SW480 (cell line): ENCODE measurements at regions not wholly inside any gene's neighbourhood (a gene's known extent, or its start where the extent isn't known, plus 50 kb on each side); places are given as distances from the start of the nearest gene placed in this dataset.
"Not testable (repeated sequence)": the region's sequence is repeated elsewhere in the genome, so short reads cannot be mapped to it uniquely, and the experiment has no call there.

Source experiments
- DNase-seq: peaks from one replicate; pipeline ENCODE4 v3.0.0-alpha.2; 2016; ENCODE audit warnings: low spot score

DNA sequence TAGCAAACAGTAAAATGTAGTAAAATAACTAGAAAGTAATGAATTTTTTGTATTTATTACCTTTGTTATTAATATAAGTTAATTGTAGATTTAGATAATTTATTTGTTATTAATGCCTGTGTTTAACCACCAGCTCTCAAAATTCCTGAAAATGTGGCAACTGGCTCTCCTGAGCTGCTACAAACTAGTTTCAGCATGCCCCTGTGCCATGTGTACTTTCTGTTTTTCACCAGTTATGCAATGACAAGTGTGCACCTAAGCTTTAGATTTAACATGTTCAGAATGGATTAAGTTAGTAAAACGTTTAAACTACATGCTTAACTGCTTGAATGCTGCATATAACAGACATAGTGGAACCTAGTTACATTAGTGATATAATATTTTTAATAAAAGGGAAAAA lies 88.1 kb downstream of the POSTN start:
- no peak for DNase-seq

DNA sequence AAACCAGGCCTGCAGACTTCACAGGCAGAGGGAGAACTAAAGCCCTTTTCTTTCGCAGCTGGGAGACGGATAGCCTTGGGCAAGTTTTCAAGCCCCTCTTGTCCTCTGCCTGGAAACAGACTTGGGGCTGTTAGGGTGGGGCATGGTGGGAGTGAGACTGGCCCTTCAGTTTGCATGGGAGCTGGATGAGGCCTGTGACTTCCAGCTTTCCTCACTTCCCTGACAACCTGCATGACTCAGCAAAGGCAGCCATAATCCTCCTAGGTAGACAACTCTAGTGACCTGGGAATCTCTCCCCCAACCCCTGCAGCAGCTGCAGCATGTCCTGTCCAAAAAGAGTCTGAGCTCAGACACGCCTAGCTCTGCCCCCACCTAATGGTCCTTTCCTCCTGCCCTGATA lies 93.0 kb downstream of the POSTN start:
- no peak for DNase-seq

GRCh38 chr13:37504251-37504650 lies 94.3 kb downstream of the POSTN start:
- no peak for DNase-seq

DNA sequence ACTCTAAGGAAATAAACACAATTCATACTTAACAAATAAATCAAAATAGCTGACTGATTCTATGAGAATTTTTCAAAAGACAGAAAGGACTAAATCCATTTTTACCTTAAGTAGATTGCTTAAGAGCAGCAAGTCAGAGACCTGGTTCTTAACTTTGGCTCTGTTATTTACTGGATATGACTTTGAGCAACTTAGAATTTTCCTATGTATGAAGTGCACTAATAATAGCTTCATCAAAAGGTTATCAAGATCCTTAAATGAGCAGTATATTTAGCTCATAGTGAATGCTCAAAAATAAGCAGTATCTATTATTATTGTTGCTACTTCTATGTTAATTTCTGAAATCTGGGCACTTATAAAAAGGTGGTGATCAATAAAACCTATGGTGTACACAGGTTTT lies 95.3 kb downstream of the POSTN start:
- DNase-seq = no peak

GRCh38 chr13:37502303-37502993 lies 96.1 kb downstream of the POSTN start:
- DNase-seq = not testable (repeated sequence)

DNA sequence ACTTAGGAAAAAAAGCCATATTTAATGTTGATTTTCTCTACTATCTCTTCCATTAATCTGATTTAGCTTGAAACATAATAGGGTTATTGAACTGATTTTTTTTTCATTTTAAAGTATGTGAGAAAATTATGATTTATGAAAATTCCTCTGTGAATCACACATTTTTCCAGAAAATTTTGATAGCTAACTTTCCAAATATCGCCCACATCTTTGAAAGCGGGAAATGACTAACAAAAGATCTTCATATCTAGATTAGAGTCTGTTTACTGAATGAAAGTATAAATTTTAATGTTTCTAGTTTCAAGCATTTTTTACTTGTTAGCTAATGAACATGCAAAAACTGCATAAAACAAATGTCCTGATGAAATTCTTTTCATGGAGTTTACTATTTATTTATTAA lies 97.4 kb downstream of the POSTN start:
- DNase-seq = no peak

DNA sequence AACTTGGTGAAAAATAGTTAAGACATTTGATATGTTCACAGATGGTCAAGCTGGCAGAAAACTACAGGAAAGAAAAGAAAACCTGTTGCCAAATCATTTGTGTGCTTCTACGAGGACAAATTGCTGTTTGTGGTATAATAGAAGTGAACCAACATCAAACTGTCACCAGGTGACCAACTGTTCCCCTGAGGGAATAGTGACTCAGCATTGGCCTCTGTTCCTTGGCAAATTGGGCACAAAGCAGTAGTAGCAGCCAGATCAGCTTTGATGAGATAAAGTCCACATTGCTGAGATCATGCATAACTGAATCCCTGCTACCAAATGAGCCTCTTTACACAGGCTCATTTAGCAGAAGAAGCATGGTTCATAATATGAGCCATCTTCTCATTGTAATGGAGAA lies 103.5 kb downstream of the POSTN start:
- peak; percentile 27 for DNase-seq

DNA sequence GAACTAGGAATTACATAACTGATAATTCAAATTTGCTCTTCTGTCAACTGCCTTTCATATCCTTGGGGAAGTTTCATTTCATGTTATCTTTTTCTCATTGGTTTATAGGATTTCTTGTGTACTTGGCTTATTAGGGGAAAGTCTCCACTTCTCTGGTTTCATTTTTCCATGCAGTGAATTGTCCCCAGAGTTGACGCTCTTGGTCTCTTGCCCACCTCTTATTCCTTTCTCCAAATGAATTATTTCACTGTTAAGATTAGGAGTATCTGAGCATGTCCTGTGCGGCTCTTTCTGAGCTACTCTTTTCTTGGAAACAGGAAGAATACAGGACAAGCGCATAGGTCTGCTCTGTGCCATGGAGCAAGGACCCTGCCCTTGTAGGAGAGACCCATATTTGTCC lies 104.8 kb downstream of the POSTN start:
- DNase-seq = no peak

DNA sequence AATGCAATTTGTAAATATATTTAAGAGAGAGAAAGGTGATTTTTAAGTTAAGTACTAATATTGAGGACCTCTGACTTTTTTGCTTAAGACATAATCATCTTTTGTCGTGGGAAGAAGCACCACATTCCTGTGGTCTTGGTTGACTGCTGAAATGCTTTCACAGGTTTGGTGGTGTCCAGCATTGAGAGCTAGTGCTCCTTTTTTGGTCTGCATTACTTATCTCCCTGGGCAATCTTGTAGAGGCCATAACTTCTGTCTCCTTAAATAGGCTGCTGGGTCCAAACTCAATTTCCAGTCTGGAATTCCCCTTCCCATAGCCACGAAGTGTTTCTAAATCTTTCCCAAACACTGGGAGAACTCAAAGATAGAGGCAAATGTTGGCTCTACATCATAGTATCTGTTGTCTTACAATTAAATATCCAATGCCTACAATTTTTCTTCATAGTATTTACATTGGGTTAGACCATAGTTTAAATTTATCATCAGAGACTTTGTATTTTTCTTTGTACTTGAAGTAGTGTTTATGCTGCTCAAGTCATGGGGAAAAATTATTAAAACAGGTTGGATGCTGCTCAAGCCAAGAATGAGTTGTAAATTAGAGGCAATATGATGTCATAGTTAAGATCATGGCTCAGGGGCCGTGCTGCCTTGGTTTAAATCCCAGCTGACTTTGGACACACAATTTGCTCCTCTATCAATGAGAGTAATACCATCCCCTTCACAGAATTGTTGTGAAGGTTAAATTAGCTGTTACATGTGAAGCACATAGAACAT lies 105.6 kb downstream of the POSTN start:
- DNase-seq = no peak

DNA sequence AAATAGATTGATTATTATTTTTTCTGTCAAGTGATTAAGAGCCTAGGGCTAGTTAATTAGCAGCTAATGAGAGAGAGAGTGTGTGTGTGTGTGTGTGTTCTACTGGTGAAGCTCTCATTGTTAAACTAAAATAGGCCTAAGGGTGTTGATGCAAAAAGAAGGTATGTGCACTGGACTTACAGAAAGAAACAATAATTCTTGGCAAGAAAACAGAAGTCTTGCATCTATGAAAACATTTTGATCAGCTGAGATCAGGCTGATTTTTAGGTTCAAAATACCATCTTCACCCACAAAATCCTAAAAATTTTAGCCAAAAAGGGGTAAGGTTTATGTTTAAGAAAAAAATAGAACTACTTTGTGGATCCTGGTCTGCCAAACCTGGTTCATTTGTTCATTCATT lies 106.5 kb downstream of the POSTN start:
- no peak for DNase-seq

DNA sequence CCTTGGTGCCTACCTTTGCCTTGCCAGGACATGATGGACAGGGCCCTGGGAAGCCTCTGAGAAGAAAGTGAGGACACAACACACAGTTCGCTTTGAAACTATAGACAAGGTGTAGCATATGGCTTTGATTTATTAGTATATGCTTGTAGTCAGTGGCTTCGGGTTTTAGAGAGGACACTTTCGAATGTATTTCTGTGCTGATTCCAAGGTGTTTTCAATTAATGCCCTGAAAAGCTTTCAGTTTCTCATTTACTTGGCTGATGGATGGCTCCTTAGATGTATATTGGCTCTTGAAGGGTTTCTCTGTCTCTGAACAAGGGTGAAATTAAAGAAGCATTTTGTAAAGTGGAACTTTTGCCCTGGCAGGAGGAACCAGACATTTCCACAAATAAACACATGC lies 106.9 kb downstream of the POSTN start:
- no peak for DNase-seq

DNA sequence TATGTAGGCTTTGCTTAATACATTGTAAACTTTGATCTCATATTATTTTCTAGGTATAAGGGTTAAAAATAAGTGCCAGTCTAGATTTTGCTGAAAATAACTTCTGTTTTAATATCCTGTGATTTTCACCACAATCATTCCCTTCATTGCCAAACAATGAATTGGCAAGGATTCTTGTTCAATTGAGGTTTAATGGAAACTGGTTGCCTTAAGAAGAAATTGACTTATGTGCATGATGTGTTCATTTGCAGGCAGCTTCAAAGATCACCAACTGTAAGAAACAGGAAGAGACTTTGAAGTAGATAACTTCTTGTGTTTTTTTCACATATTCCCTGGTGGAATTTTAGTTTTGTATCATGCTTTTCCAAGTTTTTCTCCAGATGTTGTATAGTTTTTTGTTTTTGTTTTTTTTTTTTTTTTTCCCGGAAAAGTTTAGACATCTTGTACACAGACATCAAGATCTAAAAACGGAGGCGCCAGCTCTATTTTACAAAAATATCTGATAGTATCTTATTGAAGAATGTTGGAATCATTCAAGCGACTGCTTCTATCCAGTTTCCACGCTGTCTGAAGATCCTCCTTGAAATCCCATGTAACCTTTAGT lies 108.3 kb downstream of the POSTN start:
- no peak for DNase-seq

GRCh38 chr13:37488726-37489125 lies 109.8 kb downstream of the POSTN start:
- DNase-seq = no peak

- DNase-seq = no peak
These were observed 112.3 kb downstream of the POSTN start for GRCh38 chr13:37486171-37486681.

- DNase-seq = no peak
These were observed 112.8 kb downstream of the POSTN start for GRCh38 chr13:37485756-37486155.

DNA sequence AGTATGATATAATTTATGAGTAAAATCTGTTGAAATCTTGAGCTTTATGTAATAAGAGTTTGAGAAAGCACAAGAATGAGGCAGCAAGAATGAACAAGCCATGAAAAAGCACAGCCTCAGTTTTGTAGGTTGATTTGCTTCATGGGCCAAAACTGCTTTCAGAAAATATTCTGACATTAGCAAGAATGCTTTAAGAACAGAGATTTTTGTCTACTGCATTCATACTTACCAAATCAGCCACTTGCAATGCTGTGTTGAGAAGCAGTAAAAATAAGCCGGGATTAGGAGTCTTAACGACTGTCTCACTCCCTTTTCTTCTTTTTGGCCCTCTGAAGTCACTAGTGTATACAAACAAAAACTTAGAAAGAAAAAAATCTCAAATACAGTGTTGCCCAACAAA lies 114.5 kb downstream of the POSTN start:
- DNase-seq = no peak

DNA sequence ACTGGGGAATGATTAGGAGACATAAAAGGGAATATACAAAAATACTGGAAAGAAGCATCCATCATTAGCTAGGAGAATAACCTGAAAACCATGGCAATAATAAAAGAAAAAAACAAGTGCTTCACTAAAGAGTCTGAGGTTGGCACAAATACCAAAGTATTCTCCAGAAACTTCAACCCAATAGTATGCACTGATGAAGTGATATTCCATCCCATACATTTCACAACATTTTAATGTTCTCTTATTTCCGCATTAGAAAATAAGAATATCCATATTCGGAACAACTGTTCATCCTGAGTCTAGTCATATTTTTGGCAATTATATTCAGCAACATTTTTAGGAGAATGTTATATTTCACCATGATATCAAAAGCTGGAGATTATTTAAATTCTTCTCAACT lies 116.2 kb downstream of the POSTN start:
- DNase-seq = no peak

DNA sequence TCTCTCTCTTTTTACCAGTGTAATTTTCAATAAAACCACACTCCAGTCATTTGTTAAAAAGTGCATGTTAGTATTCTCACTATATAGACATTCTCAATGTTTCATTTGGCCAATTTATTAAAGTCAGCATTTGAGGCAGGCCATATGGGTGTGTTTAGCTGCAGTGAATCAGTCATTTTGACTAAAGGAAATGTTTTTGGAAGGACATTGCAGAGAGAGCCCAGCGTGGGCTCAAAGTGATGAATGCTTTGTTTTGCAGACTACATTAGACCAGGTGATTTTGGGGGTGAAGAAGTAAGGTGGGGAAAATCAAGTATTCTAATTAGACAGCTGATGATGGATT lies 116.7 kb downstream of the POSTN start:
- no peak for DNase-seq

GRCh38 chr13:37481011-37481884 lies 117.3 kb downstream of the POSTN start:
- no peak for DNase-seq

DNA sequence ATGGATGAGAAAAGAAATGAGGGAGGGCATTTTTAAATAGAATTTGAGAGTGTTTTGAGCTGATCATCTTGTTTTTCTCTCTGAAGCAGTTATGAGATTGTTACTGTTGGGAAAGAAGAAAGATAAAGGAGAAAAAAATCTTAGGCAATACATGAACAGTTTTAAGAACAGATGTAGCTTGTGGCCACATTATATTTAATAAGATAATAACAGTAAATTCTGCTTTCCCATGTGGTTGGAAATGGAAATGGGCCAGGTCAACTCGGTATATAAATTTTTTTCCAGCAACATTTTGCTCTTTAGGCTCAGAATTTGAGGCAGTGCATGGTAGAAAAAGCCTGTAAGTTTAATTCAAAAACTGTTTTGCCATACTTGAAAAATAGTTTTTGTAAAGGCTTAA lies 118.7 kb downstream of the POSTN start:
- DNase-seq = no peak

DNA sequence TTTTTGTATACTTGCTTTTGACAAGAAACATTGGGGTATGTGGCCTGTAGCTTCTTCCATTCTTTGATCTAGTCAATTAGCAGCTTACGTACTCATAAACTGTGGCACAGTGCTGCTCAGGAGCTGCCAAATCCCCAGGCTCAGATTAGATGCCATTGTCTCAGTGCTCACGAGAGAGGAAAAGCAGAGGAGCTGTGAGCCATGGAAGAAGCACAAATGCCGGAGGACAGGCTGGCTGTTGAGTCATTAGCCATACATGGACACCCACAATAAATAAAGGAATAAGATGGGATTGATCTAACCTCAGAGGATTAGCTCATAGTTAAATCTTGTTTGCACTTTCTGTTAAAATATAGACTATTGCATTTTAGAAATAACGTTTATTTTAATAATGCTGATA lies 121.7 kb downstream of the POSTN start:
- DNase-seq = no peak

DNA sequence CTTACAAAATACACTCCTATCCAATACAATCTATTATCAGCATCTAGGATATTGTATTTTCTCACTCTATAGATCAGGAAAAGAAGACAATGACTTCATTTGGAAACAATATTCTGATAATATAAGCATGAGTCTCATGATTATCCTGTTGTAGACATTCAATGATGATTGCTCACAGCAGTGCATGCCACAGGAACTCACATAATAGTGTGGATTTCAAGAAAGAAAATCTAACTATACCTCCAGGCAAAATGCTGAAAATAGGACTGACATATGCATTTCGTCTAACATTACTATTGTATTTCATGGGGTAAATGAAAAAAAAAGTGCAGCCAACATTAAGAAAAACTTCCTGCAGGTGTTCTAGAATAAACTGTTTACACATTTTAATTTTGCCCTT lies 122.6 kb downstream of the POSTN start:
- no peak for DNase-seq
